Stimulated activated naive CD8-positive, alpha-beta T cell treated with anti-CD3 and anti-CD28 coated beads, Interleukin-15, amount 100 ng/mL, for 72 hours (primary cell): ENCODE measurements at regions not wholly inside any gene's neighbourhood (a gene's known extent, or its start where the extent isn't known, plus 50 kb on each side); places are given as distances from the start of the nearest gene placed in this dataset.

Source experiments
- ATAC-seq: fragments of 150-1000 bp; cut with Tn5 transposase; 2 replicates; pipeline ENCODE4 v1.10.0; 2021; ENCODE audit warnings: mild to moderate bottlenecking, moderate library complexity
- DNase-seq, 2 donors: peaks; one replicate each; pipeline ENCODE4 v3.0.0; 2021 to 2022
- H3K27ac Mint-ChIP-seq, 2 donors: one replicate each; pipeline ENCODE4 v1.8.0; 2022; ENCODE audit warnings: mild to moderate bottlenecking in 2 of 2, mixed read lengths in 2 of 2, moderate library complexity in 2 of 2
- H3K27me3 Mint-ChIP-seq: one replicate; pipeline ENCODE4 v1.8.0; 2022; ENCODE audit warnings: mixed read lengths
- H3K4me1 Mint-ChIP-seq: one replicate; pipeline ENCODE4 v1.8.0; 2022; ENCODE audit warnings: mild to moderate bottlenecking, mixed read lengths
- H3K4me3 Mint-ChIP-seq, 2 donors: one replicate each; pipeline ENCODE4 v1.8.0; 2022; ENCODE audit warnings: mild to moderate bottlenecking in 2 of 2, mixed read lengths in 2 of 2, moderate library complexity in 1 of 2
- H3K9me3 Mint-ChIP-seq, 2 donors: one replicate each; pipeline ENCODE4 v1.8.0; 2022; ENCODE audit warnings: mixed read lengths in 2 of 2

DNA sequence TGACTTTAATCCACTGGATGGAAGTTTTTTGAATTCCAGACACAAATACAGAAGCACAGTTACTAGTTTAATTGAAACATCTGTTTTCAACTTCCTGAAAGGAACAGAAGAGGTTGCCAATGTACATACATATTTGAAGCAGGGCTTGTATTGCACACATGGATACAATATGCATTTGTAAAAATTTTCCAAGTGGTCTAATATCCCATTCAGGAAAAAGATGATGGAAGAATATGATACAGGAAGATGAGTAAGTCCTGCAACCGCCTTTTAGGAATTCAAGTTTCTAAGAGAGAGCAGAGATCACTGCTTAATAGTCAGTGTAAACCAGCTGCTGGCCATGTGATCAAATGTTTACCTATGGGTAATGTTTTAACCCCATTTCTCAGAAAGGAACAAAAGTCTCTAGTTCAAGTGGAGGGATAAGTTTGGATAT is 265.4 kb downstream of the TRIB2 start:
- no peaks in the 10 kb centered on the region for H3K9me3 Mint-ChIP-seq
- peaks cover 16% of the 10 kb centered on the region for H3K27me3 Mint-ChIP-seq
- no peak for ATAC-seq
- no peak overlapping the region for H3K4me3 Mint-ChIP-seq
- no peak for DNase-seq
- no peak overlapping the region for H3K27ac Mint-ChIP-seq
- no peaks in the 10 kb centered on the region for H3K4me1 Mint-ChIP-seq

GRCh38 chr2:12987246-12987645 is 270.5 kb downstream of the TRIB2 start:
- Mint-ChIP-seq H3K27ac (no peak overlapping the region), H3K9me3 (no peaks in the 10 kb centered on the region), H3K4me3 (no peak overlapping the region), H3K27me3 (peaks cover 8% of the 10 kb centered on the region), H3K4me1 (peaks cover 6% of the 10 kb centered on the region)
- ATAC-seq (no peak), DNase-seq (no peak)

- Mint-ChIP-seq H3K4me3 (no peak overlapping the region), H3K9me3 (no peaks in the 10 kb centered on the region), H3K27ac (no peak overlapping the region), H3K4me1 (peaks cover 6% of the 10 kb centered on the region), H3K27me3 (peaks cover 8% of the 10 kb centered on the region)
- ATAC-seq = no peak
- no peak for DNase-seq
Measured at GRCh38 chr2:12988279-12988678, 271.5 kb downstream of the TRIB2 start.

DNA sequence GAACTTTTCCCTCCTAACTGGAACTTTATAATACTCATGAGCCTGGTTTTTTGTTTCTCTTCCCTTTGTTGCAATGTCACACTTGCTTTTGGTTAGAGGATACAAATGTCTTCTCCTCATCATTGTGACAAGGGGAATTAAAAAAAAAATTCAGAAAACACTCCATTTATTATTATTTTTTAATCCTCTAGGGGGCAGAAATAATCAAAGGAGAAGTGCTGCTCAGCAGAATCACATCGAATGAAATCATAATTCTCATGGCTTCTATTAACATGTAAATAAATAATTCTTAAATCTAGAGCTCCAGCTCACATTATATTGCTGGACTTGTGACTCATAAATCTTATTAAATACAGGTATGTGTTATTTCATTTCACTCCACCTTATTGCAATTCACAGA is 273.8 kb downstream of the TRIB2 start:
- Mint-ChIP-seq H3K4me1 (peaks cover 6% of the 10 kb centered on the region), H3K4me3 (no peak overlapping the region), H3K9me3 (no peaks in the 10 kb centered on the region), H3K27ac (no peak overlapping the region), H3K27me3 (no peaks in the 10 kb centered on the region)
- DNase-seq (no peak), ATAC-seq (no peak)

DNA sequence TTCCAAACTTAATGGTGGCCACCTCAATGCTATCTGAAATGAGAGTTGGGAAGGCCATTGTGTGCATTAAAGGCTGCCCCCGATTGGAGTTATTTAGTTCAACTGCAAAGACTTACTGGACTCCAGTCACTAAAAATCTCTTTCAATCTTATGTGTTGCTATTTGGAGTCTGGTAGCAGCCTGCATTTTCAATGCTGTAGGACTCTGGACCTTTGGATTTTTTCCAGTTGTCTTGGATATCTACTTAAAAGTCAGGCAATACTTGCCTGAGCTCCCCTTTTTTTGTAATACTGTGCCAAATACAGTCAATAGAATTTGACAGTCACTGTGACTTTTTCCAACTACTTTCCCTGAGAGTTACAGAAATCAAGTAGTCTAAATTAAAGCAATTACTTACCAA is 281.9 kb downstream of the TRIB2 start:
- Mint-ChIP-seq H3K4me1 (no peaks in the 10 kb centered on the region), H3K9me3 (no peaks in the 10 kb centered on the region), H3K27ac (no peak overlapping the region), H3K27me3 (no peaks in the 10 kb centered on the region), H3K4me3 (no peak overlapping the region)
- no peak for ATAC-seq
- no peak for DNase-seq

DNA sequence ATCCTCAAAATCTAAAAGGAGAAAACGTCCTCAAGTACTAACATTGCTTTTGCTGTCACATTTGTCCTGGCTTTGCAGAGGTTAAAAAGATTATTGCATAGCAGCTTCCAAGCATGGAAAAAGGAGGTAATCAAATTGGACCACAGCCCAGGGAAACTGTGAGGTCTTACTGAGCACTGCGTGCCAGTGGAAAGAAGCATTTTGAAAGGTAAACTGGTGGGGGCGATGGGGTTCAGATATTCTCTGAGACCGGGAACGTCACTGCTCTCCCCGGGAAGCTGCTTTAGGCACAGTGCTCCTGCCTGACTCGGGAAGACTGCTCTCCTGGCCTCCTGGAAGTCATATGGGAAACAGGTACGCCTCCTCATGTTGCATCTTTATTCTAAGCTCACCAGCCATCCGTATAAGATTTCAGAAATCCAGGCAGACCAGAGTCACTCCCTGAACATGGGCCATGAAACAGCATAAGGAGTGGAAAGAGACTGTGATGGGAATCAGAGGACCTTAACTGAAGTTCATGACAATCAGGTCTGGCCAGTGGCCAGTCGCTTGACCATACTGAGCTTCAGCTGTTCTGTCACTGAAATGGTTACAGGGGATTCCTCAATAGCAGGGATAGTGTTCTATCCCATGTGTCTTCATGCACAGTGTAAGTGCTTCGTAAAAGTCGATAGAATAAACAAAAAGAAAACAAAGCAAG is 284.1 kb downstream of the TRIB2 start:
- no peaks in the 10 kb centered on the region for H3K4me1 Mint-ChIP-seq
- no peak overlapping the region for H3K4me3 Mint-ChIP-seq
- DNase-seq (no peak), ATAC-seq (no peak)
- H3K27me3 Mint-ChIP-seq = no peaks in the 10 kb centered on the region
- no peaks in the 10 kb centered on the region for H3K9me3 Mint-ChIP-seq
- H3K27ac Mint-ChIP-seq = no peak overlapping the region

GRCh38 chr2:13001408-13001807 is 284.7 kb downstream of the TRIB2 start:
- Mint-ChIP-seq H3K27me3 (no peaks in the 10 kb centered on the region), H3K27ac (no peak overlapping the region), H3K4me1 (no peaks in the 10 kb centered on the region), H3K9me3 (no peaks in the 10 kb centered on the region), H3K4me3 (no peak overlapping the region)
- DNase-seq (no peak), ATAC-seq (no peak)

DNA sequence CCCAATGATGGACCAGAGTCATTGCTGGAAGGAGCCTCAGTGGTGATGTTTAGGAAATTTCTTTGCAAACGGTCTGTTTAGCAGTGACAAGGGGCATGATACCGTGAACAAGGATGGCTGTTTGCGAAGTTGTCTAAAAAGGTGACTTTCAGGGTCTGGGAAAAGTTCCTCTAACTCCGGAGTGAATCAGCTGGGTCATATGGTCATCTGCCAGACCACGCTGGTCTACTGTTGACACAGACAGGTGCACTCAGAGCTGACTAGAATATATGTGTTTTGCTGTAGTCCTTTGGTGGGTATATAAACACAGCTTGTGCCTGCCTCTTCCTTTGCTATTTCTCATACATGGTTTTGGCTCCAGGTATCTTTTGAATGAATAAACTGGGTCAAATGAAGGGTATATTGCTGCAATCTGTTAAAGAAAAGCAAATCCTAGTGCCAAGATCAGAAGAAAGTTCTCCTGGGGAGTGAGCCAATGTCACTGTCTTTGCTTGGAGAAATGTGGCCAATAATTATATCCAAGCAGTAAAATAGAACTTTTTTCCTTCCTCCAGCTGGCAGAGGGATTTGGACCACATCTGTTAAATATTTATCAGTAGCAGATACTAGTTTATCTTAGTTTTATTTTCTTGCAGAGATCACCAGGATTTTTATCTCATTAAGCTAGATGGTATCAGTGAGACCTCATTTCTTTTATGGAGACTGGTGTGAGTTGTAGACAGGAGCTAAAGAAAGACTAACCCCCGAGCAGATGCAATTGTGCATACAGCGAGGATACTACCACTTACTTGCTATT is 286.0 kb downstream of the TRIB2 start:
- Mint-ChIP-seq H3K27me3 (peaks cover 7% of the 10 kb centered on the region), H3K4me1 (no peaks in the 10 kb centered on the region), H3K9me3 (no peaks in the 10 kb centered on the region), H3K4me3 (no peak overlapping the region), H3K27ac (no peak overlapping the region)
- DNase-seq (no peak), ATAC-seq (no peak)

DNA sequence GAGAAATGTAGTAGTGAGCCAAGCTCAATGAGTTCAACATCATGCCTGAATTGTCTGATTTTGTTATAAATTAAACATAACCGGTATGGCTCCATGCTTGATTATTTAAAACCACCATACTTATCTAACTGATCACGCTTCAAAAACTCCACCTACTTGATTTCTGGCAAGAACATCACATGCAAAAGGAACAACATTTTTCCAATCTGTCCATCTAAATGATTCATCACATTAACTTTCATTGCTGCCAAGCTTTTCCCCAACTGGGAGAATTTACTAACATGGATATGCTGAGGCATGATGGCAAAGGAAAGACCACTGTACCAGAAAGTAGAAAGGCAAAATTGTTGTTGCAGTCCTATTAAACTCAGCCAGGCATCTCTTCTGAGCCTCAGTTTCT is 286.8 kb downstream of the TRIB2 start:
- DNase-seq = no peak
- Mint-ChIP-seq H3K27me3 (peaks cover 9% of the 10 kb centered on the region), H3K4me1 (no peaks in the 10 kb centered on the region), H3K27ac (no peak overlapping the region), H3K9me3 (no peaks in the 10 kb centered on the region), H3K4me3 (no peak overlapping the region)
- no peak for ATAC-seq

DNA sequence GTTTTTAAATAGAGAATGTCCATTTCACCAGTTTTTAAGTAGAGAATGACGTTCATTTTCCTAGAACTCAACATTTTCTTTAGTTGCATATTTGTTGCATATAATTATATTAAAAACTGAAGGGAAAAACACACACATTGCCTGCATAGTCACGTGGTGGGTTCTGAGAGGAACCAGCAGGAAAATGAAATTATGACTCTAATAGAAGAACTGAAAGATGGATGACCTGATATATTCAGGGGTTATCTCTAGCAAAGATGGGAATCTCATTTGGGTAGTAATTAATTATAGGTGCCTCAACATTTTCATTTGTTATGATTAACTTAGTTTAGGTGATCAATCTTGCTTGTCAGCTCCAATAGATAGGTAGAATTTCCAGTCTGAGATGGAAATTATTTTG is 288.3 kb downstream of the TRIB2 start:
- no peak overlapping the region for H3K4me3 Mint-ChIP-seq

DNA sequence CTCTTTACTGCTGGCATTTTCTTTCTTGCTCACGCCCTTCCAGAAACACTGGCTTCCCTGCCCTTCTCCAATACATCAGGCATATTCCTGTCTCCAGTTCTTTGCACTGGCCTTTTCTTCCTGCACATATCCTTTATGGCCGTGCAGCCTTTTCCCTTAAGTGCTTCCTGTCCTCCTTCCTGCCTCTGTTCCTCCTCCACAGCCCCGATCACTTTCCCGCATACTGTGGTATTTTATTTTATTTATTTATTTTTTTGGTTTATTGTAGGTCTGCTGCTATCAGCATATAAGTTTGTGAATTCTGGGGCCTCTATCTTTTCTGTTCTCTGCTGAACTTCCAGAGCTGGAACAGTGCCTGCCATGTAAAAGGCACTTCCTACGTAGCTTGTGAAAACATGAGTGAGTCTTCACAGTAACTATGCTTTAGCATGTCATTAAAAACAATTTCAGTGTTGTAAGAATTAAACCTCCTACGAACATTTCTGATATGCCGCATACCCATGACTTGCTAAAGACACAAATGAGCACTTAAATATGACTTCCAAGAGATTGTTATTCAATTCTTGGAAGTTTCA is 289.1 kb downstream of the TRIB2 start:
- Mint-ChIP-seq H3K9me3 (no peaks in the 10 kb centered on the region), H3K4me1 (no peaks in the 10 kb centered on the region), H3K27me3 (peaks cover 16% of the 10 kb centered on the region), H3K27ac (no peak overlapping the region), H3K4me3 (no peak overlapping the region)
- no peak for DNase-seq
- no peak for ATAC-seq

More for the DNA sequence above, 288.3 kb downstream of the TRIB2 start:
- no peak for ATAC-seq
- no peaks in the 10 kb centered on the region for H3K9me3 Mint-ChIP-seq
- no peak for DNase-seq
- H3K27ac Mint-ChIP-seq = no peak overlapping the region
- no peaks in the 10 kb centered on the region for H3K4me1 Mint-ChIP-seq
- peaks cover 16% of the 10 kb centered on the region for H3K27me3 Mint-ChIP-seq

- Mint-ChIP-seq H3K9me3 (no peaks in the 10 kb centered on the region), H3K27ac (no peak overlapping the region), H3K27me3 (peaks cover 16% of the 10 kb centered on the region), H3K4me1 (no peaks in the 10 kb centered on the region), H3K4me3 (no peak overlapping the region)
- DNase-seq = no peak
- ATAC-seq = no peak
Measured at GRCh38 chr2:13006426-13006825, 289.7 kb downstream of the TRIB2 start.

- Mint-ChIP-seq H3K4me1 (no peaks in the 10 kb centered on the region), H3K4me3 (no peak overlapping the region), H3K9me3 (no peaks in the 10 kb centered on the region), H3K27ac (no peak overlapping the region), H3K27me3 (peaks cover 16% of the 10 kb centered on the region)
- ATAC-seq (peak; percentile 73), DNase-seq (peak; percentile 51 to 55)
Measured at GRCh38 chr2:13006829-13007717, 290.3 kb downstream of the TRIB2 start.

DNA sequence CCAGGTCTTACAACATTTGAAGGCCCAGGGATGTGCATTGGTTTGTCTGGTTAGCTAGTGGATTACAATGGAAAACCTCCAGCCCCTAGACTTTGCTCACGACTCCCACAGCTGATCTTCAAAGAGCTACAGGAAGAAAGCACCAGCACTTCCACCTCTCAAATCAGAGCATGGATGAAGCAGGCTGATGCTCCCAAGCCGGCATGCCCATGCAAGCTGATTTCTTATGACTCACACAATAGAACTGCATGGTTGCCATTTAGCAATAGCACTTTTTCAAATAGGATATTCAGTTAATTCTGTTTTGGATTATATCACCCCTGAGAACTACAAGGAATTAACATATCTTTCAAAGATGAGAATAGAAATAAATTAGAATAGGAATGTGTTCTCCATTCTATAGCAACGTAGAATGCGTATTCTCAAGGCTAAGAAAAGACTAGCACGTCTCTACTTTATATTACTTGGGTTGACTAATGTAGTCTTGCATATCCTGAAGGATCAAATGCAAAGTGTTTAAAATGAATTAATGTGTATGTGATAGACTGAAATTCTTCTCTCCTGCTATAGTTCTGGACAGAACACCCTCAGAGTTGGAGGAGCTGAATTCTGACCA is 292.4 kb downstream of the TRIB2 start:
- ATAC-seq (no peak), DNase-seq (no peak)
- no peak overlapping the region for H3K27ac Mint-ChIP-seq
- peaks cover 34% of the 10 kb centered on the region for H3K27me3 Mint-ChIP-seq
- H3K4me1 Mint-ChIP-seq = no peaks in the 10 kb centered on the region
- no peak overlapping the region for H3K4me3 Mint-ChIP-seq
- H3K9me3 Mint-ChIP-seq = no peaks in the 10 kb centered on the region

DNA sequence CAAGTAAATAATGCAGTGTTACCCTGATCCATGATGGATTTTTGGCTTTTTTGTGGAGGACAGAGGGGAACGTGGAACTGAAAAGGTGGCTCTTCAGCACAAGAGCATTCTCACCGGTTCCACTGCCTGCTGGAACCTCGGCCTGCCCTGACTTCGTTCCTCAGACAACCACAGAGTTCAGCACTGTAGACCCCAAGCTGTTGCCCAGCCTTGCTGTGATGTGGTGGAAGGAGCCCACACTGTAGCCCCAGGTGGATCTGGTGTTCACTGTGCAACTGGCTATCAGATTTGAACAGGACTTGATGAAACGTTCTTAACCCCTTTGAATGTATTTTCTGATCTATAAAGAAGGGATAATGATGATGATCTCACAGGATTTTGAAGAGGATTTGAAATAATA is 293.5 kb downstream of the TRIB2 start:
- peaks cover 43% of the 10 kb centered on the region for H3K27me3 Mint-ChIP-seq
- DNase-seq (no peak), ATAC-seq (no peak)
- no peak overlapping the region for H3K27ac Mint-ChIP-seq
- H3K4me3 Mint-ChIP-seq = no peak overlapping the region
- no peaks in the 10 kb centered on the region for H3K9me3 Mint-ChIP-seq
- no peaks in the 10 kb centered on the region for H3K4me1 Mint-ChIP-seq
